ENCODE measurements at regions not wholly inside any gene's neighbourhood (a gene's known extent, or its start where the extent isn't known, plus 50 kb on each side); places are given as distances from the start of the nearest gene placed in this dataset.

DNA sequence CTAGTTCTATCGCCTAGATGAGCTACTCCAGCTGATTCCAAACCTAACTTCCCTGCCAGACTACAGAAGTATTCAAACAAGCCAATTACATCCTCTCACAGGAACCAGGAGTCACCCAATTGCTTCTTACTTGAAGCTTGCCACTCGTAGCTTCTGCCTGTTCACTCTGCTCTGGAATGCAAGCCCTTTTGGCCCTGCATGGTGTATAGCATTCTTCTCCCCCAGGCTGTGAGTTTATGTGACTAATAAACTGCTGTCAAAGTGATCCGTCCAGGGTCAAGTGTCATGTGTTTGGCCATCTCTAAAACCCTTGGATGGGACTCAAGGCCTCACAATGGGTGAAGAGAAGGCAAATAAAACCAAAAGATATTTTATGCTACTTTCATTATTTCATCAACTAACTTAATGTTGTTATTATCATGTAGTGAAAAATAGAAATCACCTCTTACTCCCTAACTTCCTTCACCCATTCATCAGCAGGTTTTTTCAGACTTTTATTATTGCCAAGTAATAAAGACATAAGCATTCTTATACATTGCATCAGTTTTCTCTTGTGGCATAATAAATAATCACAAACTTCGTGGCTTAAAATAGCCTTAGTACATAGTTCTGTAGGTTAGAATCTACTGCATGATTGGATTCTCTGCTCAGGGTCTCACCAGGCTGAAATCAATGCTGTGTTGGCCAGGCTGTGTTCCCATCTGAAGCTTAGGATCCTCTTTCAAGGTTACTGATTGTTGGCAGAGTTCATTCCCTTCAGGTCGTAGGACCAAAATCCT is 1981.7 kb upstream of the FLRT2 start:
- TF ChIP-seq, protein P1, sequence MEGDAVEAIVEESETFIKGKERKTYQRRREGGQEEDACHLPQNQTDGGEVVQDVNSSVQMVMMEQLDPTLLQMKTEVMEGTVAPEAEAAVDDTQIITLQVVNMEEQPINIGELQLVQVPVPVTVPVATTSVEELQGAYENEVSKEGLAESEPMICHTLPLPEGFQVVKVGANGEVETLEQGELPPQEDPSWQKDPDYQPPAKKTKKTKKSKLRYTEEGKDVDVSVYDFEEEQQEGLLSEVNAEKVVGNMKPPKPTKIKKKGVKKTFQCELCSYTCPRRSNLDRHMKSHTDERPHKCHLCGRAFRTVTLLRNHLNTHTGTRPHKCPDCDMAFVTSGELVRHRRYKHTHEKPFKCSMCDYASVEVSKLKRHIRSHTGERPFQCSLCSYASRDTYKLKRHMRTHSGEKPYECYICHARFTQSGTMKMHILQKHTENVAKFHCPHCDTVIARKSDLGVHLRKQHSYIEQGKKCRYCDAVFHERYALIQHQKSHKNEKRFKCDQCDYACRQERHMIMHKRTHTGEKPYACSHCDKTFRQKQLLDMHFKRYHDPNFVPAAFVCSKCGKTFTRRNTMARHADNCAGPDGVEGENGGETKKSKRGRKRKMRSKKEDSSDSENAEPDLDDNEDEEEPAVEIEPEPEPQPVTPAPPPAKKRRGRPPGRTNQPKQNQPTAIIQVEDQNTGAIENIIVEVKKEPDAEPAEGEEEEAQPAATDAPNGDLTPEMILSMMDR (IDR thresholded peaks at IDR 0.05): no peak
- no peak for TF ChIP-seq EP300 (IDR thresholded peaks at IDR 0.05)
- no peak for TF ChIP-seq POLR2A (IDR thresholded peaks at IDR 0.05)

All from upper lobe of left lung (tissue), 4 donors.